Neural progenitor cell (in vitro differentiated cells): ENCODE measurements at regions not wholly inside any gene's neighbourhood (a gene's known extent, or its start where the extent isn't known, plus 50 kb on each side); places are given as distances from the start of the nearest gene placed in this dataset.
A peak's percentile ranks its signal among the peaks of the same experiment; 100 is the strongest.

Experiments
- DNase-seq: peaks from one replicate; pipeline ENCODE4 v3.0.0-alpha.2; 2016; ENCODE audit warnings: low spot score
- H2AFZ ChIP-seq: fragments of 200-600 bp; sonication (generic); replicated peaks from 2 replicates; pipeline ENCODE4 v1.6.1; 2016; ENCODE audit warnings: antibody characterized with exemption
- H3F3A ChIP-seq: fragments of 200-600 bp; sonication (generic); 2 replicates; pipeline ENCODE4 v1.6.1; 2016; ENCODE audit warnings: antibody characterized with exemption, low read depth
- H3K27ac ChIP-seq: fragments of 200-600 bp; sonication (generic); 2 replicates; pipeline ENCODE4 v1.5.1; 2016; ENCODE audit warnings: mild to moderate bottlenecking
- H3K27me3 ChIP-seq: fragments of 200-600 bp; sonication (generic); 2 replicates; pipeline ENCODE4 v1.6.1; 2016; ENCODE audit warnings: mild to moderate bottlenecking, moderate library complexity
- H3K36me3 ChIP-seq: fragments of 200-600 bp; sonication (generic); 2 replicates; pipeline ENCODE4 v1.5.1; 2016
- H3K4me1 ChIP-seq: fragments of 200-600 bp; sonication (generic); 2 replicates; pipeline ENCODE4 v1.6.1; 2016; ENCODE audit warnings: mixed run types
- H3K4me2 ChIP-seq: fragments of 200-600 bp; sonication (generic); 2 replicates; pipeline ENCODE4 v1.6.1; 2016
- H3K4me3 ChIP-seq: fragments of 200-600 bp; sonication (generic); 2 replicates; pipeline ENCODE4 v1.5.1; 2016
- H3K79me2 ChIP-seq: fragments of 200-600 bp; sonication (generic); 2 replicates; pipeline ENCODE4 v1.6.1; 2016; ENCODE audit warnings: low read depth
- H3K9ac ChIP-seq: fragments of 200-600 bp; sonication (generic); 2 replicates; pipeline ENCODE4 v1.6.1; 2016
- H3K9me3 ChIP-seq: fragments of 200-600 bp; sonication (generic); 2 replicates; pipeline ENCODE4 v1.5.1; 2016; ENCODE audit warnings: low read depth
- H4K20me1 ChIP-seq: fragments of 200-600 bp; sonication (generic); 2 replicates; pipeline ENCODE4 v1.6.1; 2016; ENCODE audit warnings: low read depth
- H3K27ac Mint-ChIP-seq: 3 replicates; pipeline ENCODE4 v1.8.0; 2021; ENCODE audit warnings: mixed read lengths
- H3K27me3 Mint-ChIP-seq: 2 replicates; pipeline ENCODE4 v1.8.0; 2022; ENCODE audit warnings: low read depth, mild to moderate bottlenecking, inconsistent platforms, moderate library complexity, mixed read lengths; ENCODE audit not compliant: insufficient read depth
- H3K36me3 Mint-ChIP-seq: 3 replicates; pipeline ENCODE4 v1.8.0; 2021; ENCODE audit warnings: mixed read lengths
- H3K4me1 Mint-ChIP-seq: 3 replicates; pipeline ENCODE4 v1.8.0; 2021; ENCODE audit warnings: mixed read lengths
- H3K4me3 Mint-ChIP-seq: 3 replicates; pipeline ENCODE4 v1.8.0; 2021; ENCODE audit warnings: mild to moderate bottlenecking, moderate library complexity, mixed read lengths
- H3K9me3 Mint-ChIP-seq: 3 replicates; pipeline ENCODE4 v1.8.0; 2020; ENCODE audit warnings: mixed read lengths
- EZH2 ChIP-seq: fragments of 200-600 bp; sonication (generic); IDR thresholded peaks from 2 replicates; pipeline ENCODE4 v1.6.1; 2017; ENCODE audit warnings: antibody characterized with exemption, mild to moderate bottlenecking, moderate library complexity
- EZH2phosphoT487 ChIP-seq: fragments of 200-600 bp; sonication (generic); IDR thresholded peaks from 2 replicates; pipeline ENCODE4 v1.6.1; 2017; ENCODE audit warnings: antibody characterized with exemption
- TF ChIP-seq, protein P1 (sequence below): fragments of 200-600 bp; sonication (generic); IDR thresholded peaks from 2 replicates; pipeline ENCODE4 v1.5.1; 2017; ENCODE audit warnings: antibody characterized with exemption, mild to moderate bottlenecking

- no peaks in the 10 kb centered on the region for H3K27me3 ChIP-seq
- H3K9ac ChIP-seq, result no peak overlapping the region
- Mint-ChIP-seq H3K4me1 (no peaks in the 10 kb centered on the region), H3K4me3 (no peak overlapping the region), H3K27me3 (no peaks in the 10 kb centered on the region), H3K27ac (no peak overlapping the region), H3K9me3 (peaks cover 6% of the 10 kb centered on the region), H3K36me3 (no peaks in the 10 kb centered on the region)
- no peaks in the 10 kb centered on the region for H3K4me1 ChIP-seq
- H3K36me3 ChIP-seq, result no peaks in the 10 kb centered on the region
- no peak for TF ChIP-seq EZH2
- TF ChIP-seq EZH2phosphoT487, result no peak
- TF ChIP-seq, protein P1, sequence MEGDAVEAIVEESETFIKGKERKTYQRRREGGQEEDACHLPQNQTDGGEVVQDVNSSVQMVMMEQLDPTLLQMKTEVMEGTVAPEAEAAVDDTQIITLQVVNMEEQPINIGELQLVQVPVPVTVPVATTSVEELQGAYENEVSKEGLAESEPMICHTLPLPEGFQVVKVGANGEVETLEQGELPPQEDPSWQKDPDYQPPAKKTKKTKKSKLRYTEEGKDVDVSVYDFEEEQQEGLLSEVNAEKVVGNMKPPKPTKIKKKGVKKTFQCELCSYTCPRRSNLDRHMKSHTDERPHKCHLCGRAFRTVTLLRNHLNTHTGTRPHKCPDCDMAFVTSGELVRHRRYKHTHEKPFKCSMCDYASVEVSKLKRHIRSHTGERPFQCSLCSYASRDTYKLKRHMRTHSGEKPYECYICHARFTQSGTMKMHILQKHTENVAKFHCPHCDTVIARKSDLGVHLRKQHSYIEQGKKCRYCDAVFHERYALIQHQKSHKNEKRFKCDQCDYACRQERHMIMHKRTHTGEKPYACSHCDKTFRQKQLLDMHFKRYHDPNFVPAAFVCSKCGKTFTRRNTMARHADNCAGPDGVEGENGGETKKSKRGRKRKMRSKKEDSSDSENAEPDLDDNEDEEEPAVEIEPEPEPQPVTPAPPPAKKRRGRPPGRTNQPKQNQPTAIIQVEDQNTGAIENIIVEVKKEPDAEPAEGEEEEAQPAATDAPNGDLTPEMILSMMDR, result no peak
- H3K4me2 ChIP-seq, result no peak overlapping the region
- no peak overlapping the region for H2AFZ ChIP-seq
- H4K20me1 ChIP-seq, result no peaks in the 10 kb centered on the region
- no peaks in the 10 kb centered on the region for H3F3A ChIP-seq
- H3K27ac ChIP-seq, result no peak overlapping the region
- H3K4me3 ChIP-seq, result no peak overlapping the region
- no peaks in the 10 kb centered on the region for H3K79me2 ChIP-seq
- DNase-seq, result no peak
- no peaks in the 10 kb centered on the region for H3K9me3 ChIP-seq
Measured at GRCh38 chr6:159513914-159514313, 179.1 kb downstream of the SOD2 start.

DNA sequence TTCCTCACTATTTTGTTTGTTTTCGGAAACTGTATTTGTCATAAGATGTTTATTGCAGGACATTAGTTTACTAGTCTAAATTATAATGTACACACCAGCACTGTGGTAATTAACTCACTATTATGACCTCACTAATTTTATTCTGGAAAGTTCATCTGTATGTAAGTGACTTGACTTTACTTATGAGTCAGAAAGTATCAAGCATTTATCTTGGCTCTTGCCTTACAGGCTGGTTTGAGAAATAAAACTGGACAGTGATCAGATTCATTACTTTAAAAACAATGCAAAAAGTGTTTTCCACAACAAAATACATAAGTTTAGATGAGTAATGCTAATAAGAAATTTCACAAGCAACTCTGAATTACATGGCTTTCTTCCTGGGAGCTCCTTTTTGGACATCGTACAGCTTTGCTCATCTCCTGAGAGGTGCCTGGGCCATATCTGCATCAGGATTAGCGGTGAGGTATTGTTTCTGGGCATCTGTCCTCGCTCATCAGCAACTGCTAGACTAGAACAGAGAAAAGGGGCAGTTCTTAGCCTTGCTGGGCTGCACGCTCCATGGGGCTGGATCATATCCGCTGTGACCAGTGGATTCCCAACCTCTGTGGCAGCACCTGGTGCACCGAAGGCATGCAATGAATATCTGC lies 179.8 kb downstream of the SOD2 start:
- Histone ChIP-seq H3K4me1 (no peaks in the 10 kb centered on the region), H3K9me3 (no peaks in the 10 kb centered on the region), H3K9ac (no peak overlapping the region), H2AFZ (no peak overlapping the region), H3K79me2 (no peaks in the 10 kb centered on the region), H3K4me3 (no peak overlapping the region), H3F3A (no peaks in the 10 kb centered on the region), H3K27me3 (no peaks in the 10 kb centered on the region), H3K27ac (no peak overlapping the region), H4K20me1 (no peaks in the 10 kb centered on the region), H3K36me3 (no peaks in the 10 kb centered on the region), H3K4me2 (no peak overlapping the region)
- Mint-ChIP-seq H3K27me3 (no peaks in the 10 kb centered on the region), H3K4me3 (no peak overlapping the region), H3K4me1 (no peaks in the 10 kb centered on the region), H3K9me3 (peaks cover 6% of the 10 kb centered on the region), H3K36me3 (no peaks in the 10 kb centered on the region), H3K27ac (no peak overlapping the region)
- no peak for TF ChIP-seq EZH2phosphoT487
- no peak for TF ChIP-seq EZH2
- TF ChIP-seq, protein P1, result no peak
- DNase-seq, result peak; percentile 4

DNA sequence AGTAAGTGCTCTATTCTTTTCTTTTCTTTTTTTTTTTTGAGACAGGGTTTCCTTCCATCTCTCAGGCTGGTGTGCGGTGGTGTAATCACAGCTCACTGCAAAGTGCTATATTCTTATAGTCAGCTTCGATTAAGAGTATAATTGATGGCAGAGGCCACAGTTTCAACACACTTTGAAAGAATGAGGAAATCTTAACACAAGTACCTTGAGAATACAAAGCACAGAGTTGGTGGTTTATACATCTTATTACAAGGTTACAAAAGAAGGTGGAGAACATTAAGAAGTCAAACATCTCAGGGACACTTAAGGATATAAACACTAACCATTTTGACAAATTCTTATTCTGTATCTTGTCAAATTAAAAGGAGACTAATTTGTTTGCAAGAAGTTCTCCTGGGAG lies 180.5 kb downstream of the SOD2 start:
- Histone ChIP-seq H3K4me1 (no peaks in the 10 kb centered on the region), H3K36me3 (no peaks in the 10 kb centered on the region), H2AFZ (no peak overlapping the region), H3K9me3 (no peaks in the 10 kb centered on the region), H3K4me2 (no peak overlapping the region), H3K9ac (no peak overlapping the region), H3K79me2 (no peaks in the 10 kb centered on the region), H3K27ac (no peak overlapping the region), H3K27me3 (no peaks in the 10 kb centered on the region), H3K4me3 (no peak overlapping the region), H3F3A (no peaks in the 10 kb centered on the region), H4K20me1 (no peaks in the 10 kb centered on the region)
- no peak for DNase-seq
- TF ChIP-seq EZH2, result no peak
- TF ChIP-seq, protein P1, result no peak
- no peak for TF ChIP-seq EZH2phosphoT487
- no peak overlapping the region for H3K4me3 Mint-ChIP-seq
- no peaks in the 10 kb centered on the region for H3K27me3 Mint-ChIP-seq
- no peak overlapping the region for H3K27ac Mint-ChIP-seq
- H3K36me3 Mint-ChIP-seq, result no peaks in the 10 kb centered on the region
- H3K4me1 Mint-ChIP-seq, result no peaks in the 10 kb centered on the region
- H3K9me3 Mint-ChIP-seq, result peaks cover 6% of the 10 kb centered on the region
